OCI-LY3 (cell line): ENCODE measurements at regions not wholly inside any gene's neighbourhood (a gene's known extent, or its start where the extent isn't known, plus 50 kb on each side); places are given as distances from the start of the nearest gene placed in this dataset.

ENCODE experiments used
- H2AFZ ChIP-seq: fragments of 200-600, 300-600 bp; shearing (Covaris generic); 2 replicates; pipeline ENCODE4 v1.6.0; 2014; ENCODE audit warnings: antibody characterized with exemption, low read depth, low read length
- H3K27ac ChIP-seq: fragments of 200-600, 300-600 bp; sonication (generic); 2 replicates; pipeline ENCODE4 v1.5.1; 2014; ENCODE audit warnings: mild to moderate bottlenecking, low read length, moderate library complexity, mixed read lengths
- H3K27me3 ChIP-seq: fragments of 200-600, 300-600 bp; sonication (generic); 2 replicates; pipeline ENCODE4 v1.6.1; 2014; ENCODE audit warnings: low read depth, low read length, mixed read lengths
- H3K36me3 ChIP-seq: fragments of 200-600, 300-600 bp; sonication (generic); replicated peaks from 2 replicates; pipeline ENCODE3; 2014; ENCODE audit warnings: low read depth, low read length, mixed read lengths
- H3K4me1 ChIP-seq: fragments of 300-600, 200-600 bp; sonication (generic); 2 replicates; pipeline ENCODE4 v1.6.1; 2014; ENCODE audit warnings: low read length, mixed read lengths
- H3K4me2 ChIP-seq: fragments of 200-600, 300-600 bp; sonication (generic); 2 replicates; pipeline ENCODE4 v1.6.1; 2014; ENCODE audit warnings: low read length, mixed read lengths
- H3K4me3 ChIP-seq: fragments of 300-600, 200-600 bp; sonication (generic); 2 replicates; pipeline ENCODE4 v1.5.1; 2014; ENCODE audit warnings: antibody characterized with exemption, mild to moderate bottlenecking, low read length, moderate library complexity
- H3K79me2 ChIP-seq: fragments of 300-600, 200-600 bp; shearing (Covaris generic); 2 replicates; pipeline ENCODE4 v1.6.1; 2014; ENCODE audit warnings: mild to moderate bottlenecking, low read length, mixed read lengths
- H3K9ac ChIP-seq: fragments of 300-600, 200-600 bp; shearing (Covaris generic); 2 replicates; pipeline ENCODE4 v1.6.0; 2014; ENCODE audit warnings: mild to moderate bottlenecking, low read length, moderate library complexity
- H3K9me3 ChIP-seq: fragments of 200-600, 300-600 bp; shearing (Covaris generic); 2 replicates; pipeline ENCODE4 v1.6.1; 2014; ENCODE audit warnings: low read length, mixed read lengths; ENCODE audit not compliant: insufficient read depth
- H4K20me1 ChIP-seq: fragments of 200-600, 300-600 bp; sonication (generic); 2 replicates; pipeline ENCODE4 v1.6.1; 2016; ENCODE audit warnings: low read length, mixed read lengths; ENCODE audit not compliant: insufficient read depth
- EZH2phosphoT487 ChIP-seq: fragments of 200-600 bp; shearing (Covaris generic); IDR thresholded peaks from 2 replicates; pipeline ENCODE4 v1.6.1; 2018; ENCODE audit warnings: antibody characterized with exemption, mixed run types, low read depth
- TF ChIP-seq, protein P1 (sequence below): fragments of 200-600, 300-600 bp; sonication (generic); IDR thresholded peaks from 2 replicates; pipeline ENCODE4 v1.5.1; 2014; ENCODE audit warnings: antibody characterized with exemption, low read length, low read depth

DNA sequence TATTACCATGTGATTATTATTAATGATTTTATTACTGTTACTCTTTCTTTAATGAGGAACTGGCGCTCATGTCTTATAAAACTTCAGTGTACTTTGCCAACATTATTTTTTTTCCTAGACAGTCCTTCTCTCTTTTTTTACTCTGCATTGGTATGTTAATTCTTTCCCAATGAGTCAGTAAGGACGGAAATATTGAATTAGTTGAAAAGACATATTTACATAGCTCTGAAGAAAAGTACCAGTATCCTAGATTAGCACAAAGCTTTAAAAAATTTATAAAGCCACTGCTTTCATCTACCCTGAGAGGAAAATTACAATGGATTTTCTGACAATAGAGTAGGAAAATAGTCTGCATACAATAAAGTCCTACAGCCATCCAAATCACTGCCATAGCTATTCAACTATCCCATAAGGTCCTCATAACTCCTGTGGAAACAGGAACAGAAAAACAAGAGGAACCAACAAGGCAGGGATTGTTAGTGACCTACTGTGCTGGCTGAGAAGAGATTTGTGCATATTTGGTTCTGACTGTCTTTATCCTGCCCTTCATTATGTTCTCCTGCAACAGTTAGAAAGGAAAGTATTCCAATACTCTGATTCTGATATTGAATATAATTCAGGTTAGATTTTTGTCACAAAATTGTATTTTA lies 314.4 kb downstream of the AASDHPPT start:
- Histone ChIP-seq H3K4me2 (no peak overlapping the region), H3K4me3 (no peak overlapping the region)
- TF ChIP-seq, protein P1, sequence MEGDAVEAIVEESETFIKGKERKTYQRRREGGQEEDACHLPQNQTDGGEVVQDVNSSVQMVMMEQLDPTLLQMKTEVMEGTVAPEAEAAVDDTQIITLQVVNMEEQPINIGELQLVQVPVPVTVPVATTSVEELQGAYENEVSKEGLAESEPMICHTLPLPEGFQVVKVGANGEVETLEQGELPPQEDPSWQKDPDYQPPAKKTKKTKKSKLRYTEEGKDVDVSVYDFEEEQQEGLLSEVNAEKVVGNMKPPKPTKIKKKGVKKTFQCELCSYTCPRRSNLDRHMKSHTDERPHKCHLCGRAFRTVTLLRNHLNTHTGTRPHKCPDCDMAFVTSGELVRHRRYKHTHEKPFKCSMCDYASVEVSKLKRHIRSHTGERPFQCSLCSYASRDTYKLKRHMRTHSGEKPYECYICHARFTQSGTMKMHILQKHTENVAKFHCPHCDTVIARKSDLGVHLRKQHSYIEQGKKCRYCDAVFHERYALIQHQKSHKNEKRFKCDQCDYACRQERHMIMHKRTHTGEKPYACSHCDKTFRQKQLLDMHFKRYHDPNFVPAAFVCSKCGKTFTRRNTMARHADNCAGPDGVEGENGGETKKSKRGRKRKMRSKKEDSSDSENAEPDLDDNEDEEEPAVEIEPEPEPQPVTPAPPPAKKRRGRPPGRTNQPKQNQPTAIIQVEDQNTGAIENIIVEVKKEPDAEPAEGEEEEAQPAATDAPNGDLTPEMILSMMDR = no peak
- no peak for TF ChIP-seq EZH2phosphoT487

DNA sequence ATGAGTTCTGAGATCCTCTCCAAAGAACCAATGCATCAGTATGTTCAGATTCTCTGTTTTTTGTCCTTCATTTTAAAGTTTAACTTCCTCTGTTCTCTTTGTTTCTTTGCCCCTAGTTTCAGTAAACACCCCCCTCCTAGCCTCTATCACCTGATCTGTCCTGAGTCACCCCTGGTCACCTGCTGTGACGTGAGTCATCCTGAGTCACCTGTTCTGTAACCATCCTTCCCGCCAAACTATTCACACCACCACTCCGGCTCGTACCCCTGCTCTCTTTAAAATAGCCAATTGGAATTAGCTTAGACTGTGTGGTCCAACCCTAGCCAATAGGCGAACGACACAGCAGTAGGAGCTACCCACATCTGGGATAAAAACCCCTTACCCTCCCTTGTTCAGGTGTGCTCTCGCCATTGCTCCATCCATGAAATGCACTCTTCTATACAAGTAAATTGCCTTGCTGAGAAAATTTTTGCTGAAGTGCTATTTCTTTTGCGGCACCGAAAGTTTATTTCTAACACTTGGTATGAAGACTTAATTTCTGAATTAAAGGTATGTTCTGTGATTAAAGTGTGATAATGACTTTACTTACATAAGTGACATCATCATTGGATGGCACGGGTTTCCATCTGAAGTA lies 318.4 kb downstream of the AASDHPPT start:
- Histone ChIP-seq H3K4me3 (no peak overlapping the region), H2AFZ (no peak overlapping the region), H3K9me3 (no peaks in the 10 kb centered on the region), H3K36me3 (no peaks in the 10 kb centered on the region), H3K79me2 (no peaks in the 10 kb centered on the region), H3K27ac (no peak overlapping the region), H4K20me1 (no peaks in the 10 kb centered on the region), H3K27me3 (no peaks in the 10 kb centered on the region), H3K4me2 (no peak overlapping the region), H3K4me1 (no peaks in the 10 kb centered on the region), H3K9ac (no peak overlapping the region)
- TF ChIP-seq, protein P1 = no peak
- no peak for TF ChIP-seq EZH2phosphoT487

More for the DNA sequence above, 314.4 kb downstream of the AASDHPPT start:
- Histone ChIP-seq H3K4me1 (no peaks in the 10 kb centered on the region), H3K36me3 (no peaks in the 10 kb centered on the region), H3K27ac (no peak overlapping the region), H3K27me3 (no peaks in the 10 kb centered on the region), H3K79me2 (no peaks in the 10 kb centered on the region), H4K20me1 (no peaks in the 10 kb centered on the region), H2AFZ (no peak overlapping the region), H3K9me3 (no peaks in the 10 kb centered on the region), H3K9ac (no peak overlapping the region)

DNA sequence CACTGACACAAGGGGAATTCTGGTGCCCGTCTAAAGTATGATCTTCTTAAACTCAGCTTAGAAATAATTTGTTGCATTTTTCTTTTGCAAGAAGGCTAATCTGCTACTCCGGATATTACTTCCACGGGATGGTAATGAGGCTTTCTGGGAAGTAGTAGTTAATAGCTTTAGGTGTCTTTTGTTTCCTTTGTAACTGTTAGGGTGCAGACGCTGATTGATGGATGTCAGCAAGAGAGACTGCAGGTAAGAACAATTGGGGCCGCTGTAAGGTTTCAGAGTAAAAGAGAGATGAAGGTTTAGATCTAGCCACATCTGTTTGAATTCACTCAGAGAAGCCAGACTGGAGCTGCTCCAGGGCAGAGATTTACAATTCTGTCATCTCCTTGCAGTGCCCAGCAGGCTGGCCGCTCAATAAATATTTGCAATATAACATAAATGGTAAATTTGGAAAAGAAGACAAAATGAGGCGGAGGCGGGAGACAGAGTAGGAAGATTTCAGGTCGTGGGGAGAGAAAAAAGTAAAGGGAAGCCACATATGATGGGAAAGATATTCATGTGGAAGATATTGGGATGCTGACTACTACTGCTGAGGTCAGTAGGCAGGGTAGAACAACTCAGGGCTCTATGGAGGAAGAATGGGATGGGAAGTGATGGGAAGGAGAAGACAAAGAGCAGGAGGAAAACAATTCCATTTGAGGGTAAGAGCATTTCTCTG lies 320.5 kb downstream of the AASDHPPT start:
- Histone ChIP-seq H3K27ac (no peak overlapping the region), H3K79me2 (no peaks in the 10 kb centered on the region), H3K9me3 (no peaks in the 10 kb centered on the region), H3K4me1 (no peaks in the 10 kb centered on the region), H3K27me3 (no peaks in the 10 kb centered on the region), H4K20me1 (no peaks in the 10 kb centered on the region), H3K4me3 (no peak overlapping the region), H3K9ac (no peak overlapping the region), H3K36me3 (no peaks in the 10 kb centered on the region), H2AFZ (no peak overlapping the region), H3K4me2 (no peak overlapping the region)
- TF ChIP-seq, protein P1 = no peak
- TF ChIP-seq EZH2phosphoT487 = no peak

DNA sequence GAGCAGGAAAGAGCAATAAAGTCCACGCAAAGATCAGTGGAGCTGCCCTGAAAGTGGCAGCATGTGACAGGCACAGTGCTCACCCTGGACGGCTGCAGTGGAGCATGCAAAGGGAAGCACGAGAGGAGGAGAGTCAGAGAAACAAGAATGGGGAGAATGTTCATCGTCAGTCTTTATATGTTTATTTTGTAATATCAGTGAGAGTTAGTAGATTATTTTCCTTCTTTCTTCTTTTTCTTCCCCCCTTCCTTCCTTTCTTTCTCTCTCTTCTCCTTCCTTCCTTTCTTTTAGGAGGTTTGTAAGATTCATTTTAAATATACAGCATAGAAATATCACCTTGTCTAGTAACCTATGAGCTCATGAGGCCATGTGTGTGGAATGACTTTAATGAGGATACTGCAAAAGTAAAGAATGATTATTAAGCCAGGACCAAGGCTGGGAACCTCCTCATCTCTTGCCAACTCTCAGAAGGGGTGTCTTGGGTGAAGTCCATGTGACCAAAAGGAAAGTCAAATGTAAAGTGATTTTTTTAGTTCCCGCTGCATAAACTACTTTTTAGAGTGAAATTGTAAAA lies 321.1 kb downstream of the AASDHPPT start:
- Histone ChIP-seq H3K27ac (no peak overlapping the region), H2AFZ (no peak overlapping the region), H3K9ac (no peak overlapping the region), H4K20me1 (no peaks in the 10 kb centered on the region), H3K4me1 (no peaks in the 10 kb centered on the region), H3K4me3 (no peak overlapping the region), H3K79me2 (no peaks in the 10 kb centered on the region), H3K4me2 (no peak overlapping the region), H3K36me3 (no peaks in the 10 kb centered on the region), H3K9me3 (no peaks in the 10 kb centered on the region), H3K27me3 (no peaks in the 10 kb centered on the region)
- TF ChIP-seq, protein P1 = no peak
- TF ChIP-seq EZH2phosphoT487 = no peak
